PFSK-1 (cell line): ENCODE measurements at regions not wholly inside any gene's neighbourhood (a gene's known extent, or its start where the extent isn't known, plus 50 kb on each side); places are given as distances from the start of the nearest gene placed in this dataset.

Experiments
- POLR2AphosphoS5 ChIP-seq: IDR thresholded peaks from 2 replicates; pipeline ENCODE4 v1.6.1; 2012; ENCODE audit warnings: low read depth, mild to moderate bottlenecking, control low read depth, low read length, moderate library complexity
- TAF1 ChIP-seq: IDR thresholded peaks from 2 replicates; pipeline ENCODE4 v1.6.1; 2012; ENCODE audit warnings: low read length, control low read depth, borderline replicate concordance; ENCODE audit not compliant: insufficient read depth
- TF ChIP-seq, protein P1 (sequence below), 2 experiments: IDR thresholded peaks; 2 replicates each; pipeline versions ENCODE4 v1.6.1 to v1.8.0; 2011 to 2012; ENCODE audit warnings: low read depth in 2 of 2, low read length in 2 of 2, control low read depth in 1 of 2, inconsistent platforms in 1 of 2, mild to moderate bottlenecking in 1 of 2, moderate library complexity in 1 of 2; ENCODE audit not compliant: insufficient read depth in 1 of 2

DNA sequence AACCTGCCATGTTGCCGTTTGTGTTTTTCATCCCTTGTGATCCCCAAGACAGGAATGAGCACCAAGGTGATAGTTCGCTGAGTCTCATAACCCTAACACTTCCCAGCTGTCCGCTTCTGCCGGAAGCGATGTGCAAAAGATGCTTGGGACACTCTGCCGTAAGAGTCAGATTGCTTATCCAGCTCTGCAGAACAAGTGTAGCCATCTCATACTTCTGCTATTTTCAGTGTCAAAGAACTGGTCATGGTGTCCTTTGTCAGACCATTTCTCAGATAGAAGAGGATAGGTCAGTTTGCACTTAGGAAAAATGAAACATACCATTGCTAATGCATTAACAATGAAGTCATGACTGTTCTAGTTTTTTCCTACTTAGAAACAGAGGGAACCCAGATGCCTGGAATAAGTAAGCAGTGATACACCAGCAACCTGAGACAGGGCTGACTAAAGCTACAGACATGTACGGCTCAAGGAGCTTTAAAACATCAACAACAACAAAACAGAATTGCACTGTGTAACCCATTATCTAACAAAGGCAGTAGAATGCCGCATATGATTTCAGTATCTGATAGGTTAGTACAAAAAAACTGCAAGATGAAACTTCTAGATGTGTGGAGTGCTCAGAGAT is 134.0 kb upstream of the IL12A start:
- TF ChIP-seq TAF1 (no peak), POLR2AphosphoS5 (no peak)
- TF ChIP-seq, protein P1, sequence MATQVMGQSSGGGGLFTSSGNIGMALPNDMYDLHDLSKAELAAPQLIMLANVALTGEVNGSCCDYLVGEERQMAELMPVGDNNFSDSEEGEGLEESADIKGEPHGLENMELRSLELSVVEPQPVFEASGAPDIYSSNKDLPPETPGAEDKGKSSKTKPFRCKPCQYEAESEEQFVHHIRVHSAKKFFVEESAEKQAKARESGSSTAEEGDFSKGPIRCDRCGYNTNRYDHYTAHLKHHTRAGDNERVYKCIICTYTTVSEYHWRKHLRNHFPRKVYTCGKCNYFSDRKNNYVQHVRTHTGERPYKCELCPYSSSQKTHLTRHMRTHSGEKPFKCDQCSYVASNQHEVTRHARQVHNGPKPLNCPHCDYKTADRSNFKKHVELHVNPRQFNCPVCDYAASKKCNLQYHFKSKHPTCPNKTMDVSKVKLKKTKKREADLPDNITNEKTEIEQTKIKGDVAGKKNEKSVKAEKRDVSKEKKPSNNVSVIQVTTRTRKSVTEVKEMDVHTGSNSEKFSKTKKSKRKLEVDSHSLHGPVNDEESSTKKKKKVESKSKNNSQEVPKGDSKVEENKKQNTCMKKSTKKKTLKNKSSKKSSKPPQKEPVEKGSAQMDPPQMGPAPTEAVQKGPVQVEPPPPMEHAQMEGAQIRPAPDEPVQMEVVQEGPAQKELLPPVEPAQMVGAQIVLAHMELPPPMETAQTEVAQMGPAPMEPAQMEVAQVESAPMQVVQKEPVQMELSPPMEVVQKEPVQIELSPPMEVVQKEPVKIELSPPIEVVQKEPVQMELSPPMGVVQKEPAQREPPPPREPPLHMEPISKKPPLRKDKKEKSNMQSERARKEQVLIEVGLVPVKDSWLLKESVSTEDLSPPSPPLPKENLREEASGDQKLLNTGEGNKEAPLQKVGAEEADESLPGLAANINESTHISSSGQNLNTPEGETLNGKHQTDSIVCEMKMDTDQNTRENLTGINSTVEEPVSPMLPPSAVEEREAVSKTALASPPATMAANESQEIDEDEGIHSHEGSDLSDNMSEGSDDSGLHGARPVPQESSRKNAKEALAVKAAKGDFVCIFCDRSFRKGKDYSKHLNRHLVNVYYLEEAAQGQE (IDR thresholded peaks at IDR 0.05; ENCODE audit: insufficient read depth in 1 of 2, low read depth in 2 of 2, low read length in 2 of 2): no peak
